CD4-positive, alpha-beta memory T cell (primary cell): ENCODE measurements at regions not wholly inside any gene's neighbourhood (a gene's known extent, or its start where the extent isn't known, plus 50 kb on each side); places are given as distances from the start of the nearest gene placed in this dataset.
A peak's percentile ranks its signal among the peaks of the same experiment; 100 is the strongest.

Experiments
- CTCF ChIA-PET: fragments of 350-600 bp; sonication (Branson Sonifier 250); formaldehyde crosslinking; loops from one replicate; lab custom pipeline; 2021; ENCODE audit warnings: inconsistent platforms; ENCODE audit not compliant: partially characterized antibody; lab: Charles Lee
- POLR2A ChIA-PET: fragments of 350-600 bp; sonication (Branson Sonifier 250); formaldehyde crosslinking; loops from one replicate; lab custom pipeline; 2021; ENCODE audit not compliant: partially characterized antibody; lab: Charles Lee
- DNase-seq, 5 donors: peaks; one replicate each; pipeline versions ENCODE4 v3.0.0 to v3.0.0-alpha.2; 2020 to 2022; ENCODE audit warnings: mixed read lengths in 1 of 5
- H3K27ac ChIP-seq: one replicate; pipeline ENCODE4 v1.7.0; 2013; ENCODE audit warnings: low read depth, low read length
- H3K27me3 ChIP-seq: 2 replicates; pipeline ENCODE4 v1.7.0; 2013; ENCODE audit warnings: mild to moderate bottlenecking, low read length, moderate library complexity; ENCODE audit not compliant: insufficient read depth
- H3K36me3 ChIP-seq: 2 replicates; pipeline ENCODE4 v1.7.0; 2013; ENCODE audit warnings: mild to moderate bottlenecking, low read length, moderate library complexity; ENCODE audit not compliant: insufficient read depth
- H3K4me1 ChIP-seq: 2 replicates; pipeline ENCODE4 v1.7.0; 2013; ENCODE audit warnings: mild to moderate bottlenecking, low read length, moderate library complexity; ENCODE audit not compliant: insufficient read depth
- H3K4me3 ChIP-seq, 2 donors: one replicate each; pipeline ENCODE4 v1.7.0; 2013; ENCODE audit warnings: low read length in 2 of 2, mild to moderate bottlenecking in 1 of 2
- H3K9me3 ChIP-seq, 2 donors: one replicate each; pipeline ENCODE4 v1.7.0; 2013; ENCODE audit warnings: low read length in 2 of 2, control low read depth in 1 of 2; ENCODE audit not compliant: control insufficient read depth in 1 of 2
- H3K27ac Mint-ChIP-seq, 7 donors: one replicate each; pipeline ENCODE4 v1.8.0; 2020 to 2021; ENCODE audit warnings: mixed read lengths in 7 of 7, mild to moderate bottlenecking in 6 of 7, inconsistent platforms in 3 of 7, moderate library complexity in 3 of 7
- H3K27me3 Mint-ChIP-seq, 2 donors: one replicate each; pipeline ENCODE4 v1.8.0; 2020 to 2021; ENCODE audit warnings: mixed read lengths in 2 of 2
- H3K36me3 Mint-ChIP-seq, 2 donors: one replicate each; pipeline ENCODE4 v1.8.0; 2020 to 2021; ENCODE audit warnings: mixed read lengths in 2 of 2, inconsistent platforms in 1 of 2, mild to moderate bottlenecking in 1 of 2
- H3K4me1 Mint-ChIP-seq, 4 donors: one replicate each; pipeline ENCODE4 v1.8.0; 2020 to 2021; ENCODE audit warnings: mixed read lengths in 4 of 4, mild to moderate bottlenecking in 1 of 4
- H3K4me3 Mint-ChIP-seq, 8 donors: one replicate each; pipeline ENCODE4 v1.8.0; 2020 to 2021; ENCODE audit warnings: mixed read lengths in 8 of 8, mild to moderate bottlenecking in 7 of 8, moderate library complexity in 6 of 8, inconsistent platforms in 3 of 8
- H3K9me3 Mint-ChIP-seq, 8 donors: one replicate each; pipeline ENCODE4 v1.8.0; 2020 to 2021; ENCODE audit warnings: mixed read lengths in 8 of 8, mild to moderate bottlenecking in 5 of 8, inconsistent platforms in 3 of 8, moderate library complexity in 1 of 8
- intact Hi-C: fragments of 100-400 bp; cut with micrococcal nuclease; formaldehyde crosslinking; loops from one replicate; pipeline ENCODE4 v1.15.1; 2023

GRCh38 chr2:196435189-196435588 is 204.3 kb upstream of the CCDC150 start:
- Histone ChIP-seq H3K36me3 (no peaks in the 10 kb centered on the region), H3K4me3 (no peak overlapping the region), H3K27me3 (no peaks in the 10 kb centered on the region), H3K9me3 (no peaks in the 10 kb centered on the region), H3K4me1 (no peaks in the 10 kb centered on the region), H3K27ac (no peak overlapping the region)
- no peak overlapping the region for H3K4me3 Mint-ChIP-seq
- peaks cover 0 to 3% (median 0%) of the 10 kb centered on the region in 8 donors for H3K9me3 Mint-ChIP-seq
- ChIA-PET CTCF (no interaction called here), POLR2A (no interaction called here)
- no peak for DNase-seq
- no peak overlapping the region for H3K27ac Mint-ChIP-seq
- H3K4me1 Mint-ChIP-seq: no peaks in the 10 kb centered on the region
- H3K36me3 Mint-ChIP-seq: no peaks in the 10 kb centered on the region
- intact Hi-C loops: no loop called here
- peaks cover 7 to 13% of the 10 kb centered on the region in 2 donors for H3K27me3 Mint-ChIP-seq

DNA sequence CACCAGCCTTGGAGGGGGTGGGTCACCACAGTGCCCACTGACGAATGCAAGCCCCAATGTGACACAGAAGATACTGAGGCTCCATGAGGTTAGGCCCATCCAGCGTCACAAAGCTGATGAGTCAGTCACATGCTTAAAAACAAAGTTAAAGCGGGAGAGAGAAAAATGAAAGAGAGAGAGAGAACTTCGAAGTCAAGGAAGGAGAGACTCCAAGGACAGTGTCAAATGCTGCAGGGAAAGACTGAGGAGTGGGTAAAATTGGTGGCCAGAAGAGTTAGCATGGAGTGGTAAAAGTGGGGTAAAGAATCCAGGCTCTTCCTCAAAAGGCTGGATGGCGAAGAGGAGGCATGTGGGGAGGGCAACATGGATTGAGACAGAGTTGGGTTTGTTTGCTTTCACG is 201.9 kb upstream of the CCDC150 start:
- H3K36me3 Mint-ChIP-seq: no peaks in the 10 kb centered on the region
- peaks cover 7 to 9% of the 10 kb centered on the region in 2 donors for H3K27me3 Mint-ChIP-seq
- H3K4me1 Mint-ChIP-seq: no peaks in the 10 kb centered on the region
- Histone ChIP-seq H3K27ac (no peak overlapping the region), H3K36me3 (no peaks in the 10 kb centered on the region), H3K27me3 (no peaks in the 10 kb centered on the region), H3K4me3 (no peak overlapping the region), H3K9me3 (no peaks in the 10 kb centered on the region), H3K4me1 (no peaks in the 10 kb centered on the region)
- CTCF ChIA-PET: no interaction called here
- no peak for DNase-seq
- H3K9me3 Mint-ChIP-seq: peaks cover 0 to 3% (median 0%) of the 10 kb centered on the region in 8 donors
- POLR2A ChIA-PET: no interaction called here
- H3K27ac Mint-ChIP-seq: no peak overlapping the region
- intact Hi-C loops: no loop called here
- H3K4me3 Mint-ChIP-seq: no peak overlapping the region

- ChIA-PET POLR2A (no interaction called here), CTCF (no interaction called here)
- Mint-ChIP-seq H3K36me3 (no peaks in the 10 kb centered on the region), H3K9me3 (peaks cover 0 to 3% (median 0%) of the 10 kb centered on the region in 8 donors), H3K27me3 (peaks cover 3 to 9% of the 10 kb centered on the region in 2 donors), H3K27ac (no peak overlapping the region), H3K4me1 (no peaks in the 10 kb centered on the region), H3K4me3 (no peak overlapping the region)
- Histone ChIP-seq H3K36me3 (no peaks in the 10 kb centered on the region), H3K27me3 (no peaks in the 10 kb centered on the region), H3K9me3 (no peaks in the 10 kb centered on the region), H3K27ac (no peak overlapping the region), H3K4me3 (no peak overlapping the region), H3K4me1 (no peaks in the 10 kb centered on the region)
- DNase-seq: no peak
- intact Hi-C loops: no loop called here
Observed at GRCh38 chr2:196439760-196440159, 199.8 kb upstream of the CCDC150 start.

GRCh38 chr2:196440413-196440812 is 199.1 kb upstream of the CCDC150 start:
- H3K4me3 Mint-ChIP-seq: no peak overlapping the region
- no peaks in the 10 kb centered on the region for H3K4me1 Mint-ChIP-seq
- no peaks in the 10 kb centered on the region for H3K36me3 Mint-ChIP-seq
- Histone ChIP-seq H3K27ac (no peak overlapping the region), H3K36me3 (no peaks in the 10 kb centered on the region), H3K4me1 (no peaks in the 10 kb centered on the region), H3K27me3 (no peaks in the 10 kb centered on the region), H3K9me3 (no peaks in the 10 kb centered on the region), H3K4me3 (no peak overlapping the region)
- H3K27ac Mint-ChIP-seq: no peak overlapping the region
- H3K27me3 Mint-ChIP-seq: peaks cover 3 to 9% of the 10 kb centered on the region in 2 donors
- ChIA-PET POLR2A (no interaction called here), CTCF (no interaction called here)
- H3K9me3 Mint-ChIP-seq: peaks cover 0 to 3% (median 0%) of the 10 kb centered on the region in 8 donors
- DNase-seq: no peak
- intact Hi-C loops: no loop called here

- H3K4me1 ChIP-seq: no peaks in the 10 kb centered on the region
- H3K36me3 ChIP-seq: no peaks in the 10 kb centered on the region
- H3K27me3 Mint-ChIP-seq: peaks cover 3 to 9% of the 10 kb centered on the region in 2 donors
- ChIA-PET POLR2A (no interaction called here), CTCF (no interaction called here)
- H3K36me3 Mint-ChIP-seq: no peaks in the 10 kb centered on the region
- no peak for DNase-seq
- no peaks in the 10 kb centered on the region for H3K27me3 ChIP-seq
- peaks cover 0 to 11% (median 0%) of the 10 kb centered on the region in 8 donors for H3K9me3 Mint-ChIP-seq
- H3K27ac ChIP-seq: no peak overlapping the region
- no peak overlapping the region for H3K27ac Mint-ChIP-seq
- no peak overlapping the region for H3K4me3 Mint-ChIP-seq
- H3K4me3 ChIP-seq: no peak overlapping the region
- intact Hi-C loops: no loop called here
- no peaks in the 10 kb centered on the region for H3K9me3 ChIP-seq
- H3K4me1 Mint-ChIP-seq: no peaks in the 10 kb centered on the region
Observed at GRCh38 chr2:196441527-196441926, 198.0 kb upstream of the CCDC150 start.

DNA sequence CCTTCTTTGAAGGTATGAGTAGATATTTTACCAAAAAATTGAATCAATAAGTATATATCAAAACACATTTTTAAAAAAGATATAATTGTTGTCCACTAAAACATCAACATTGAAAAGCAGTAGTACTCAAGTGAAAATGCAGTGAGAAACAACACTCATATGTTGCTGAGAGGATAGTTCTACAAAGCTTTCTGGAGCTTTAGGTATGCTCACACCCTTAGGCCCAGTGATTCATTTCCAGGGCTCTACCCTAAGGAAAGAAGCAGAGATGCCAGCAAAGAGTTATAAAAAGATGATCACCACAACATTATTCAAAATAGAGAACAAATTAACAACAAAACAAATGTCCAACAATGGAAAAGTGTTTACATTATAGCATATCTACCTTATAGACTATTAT is 197.3 kb upstream of the CCDC150 start:
- H3K36me3 ChIP-seq: no peaks in the 10 kb centered on the region
- POLR2A ChIA-PET: no interaction called here
- DNase-seq: no peak
- H3K9me3 Mint-ChIP-seq: peaks cover 0 to 11% (median 0%) of the 10 kb centered on the region in 8 donors
- H3K9me3 ChIP-seq: no peaks in the 10 kb centered on the region
- H3K27me3 ChIP-seq: no peaks in the 10 kb centered on the region
- no peaks in the 10 kb centered on the region for H3K36me3 Mint-ChIP-seq
- H3K4me3 ChIP-seq: no peak overlapping the region
- intact Hi-C loops: no loop called here
- H3K27me3 Mint-ChIP-seq: peaks cover 0 to 7% of the 10 kb centered on the region in 2 donors
- CTCF ChIA-PET: no interaction called here
- H3K27ac Mint-ChIP-seq: no peak overlapping the region
- no peaks in the 10 kb centered on the region for H3K4me1 ChIP-seq
- H3K4me3 Mint-ChIP-seq: no peak overlapping the region
- H3K4me1 Mint-ChIP-seq: no peaks in the 10 kb centered on the region
- no peak overlapping the region for H3K27ac ChIP-seq

- POLR2A ChIA-PET: no interaction called here
Observed at GRCh38 chr2:196444442-196444841, 195.1 kb upstream of the CCDC150 start.

DNA sequence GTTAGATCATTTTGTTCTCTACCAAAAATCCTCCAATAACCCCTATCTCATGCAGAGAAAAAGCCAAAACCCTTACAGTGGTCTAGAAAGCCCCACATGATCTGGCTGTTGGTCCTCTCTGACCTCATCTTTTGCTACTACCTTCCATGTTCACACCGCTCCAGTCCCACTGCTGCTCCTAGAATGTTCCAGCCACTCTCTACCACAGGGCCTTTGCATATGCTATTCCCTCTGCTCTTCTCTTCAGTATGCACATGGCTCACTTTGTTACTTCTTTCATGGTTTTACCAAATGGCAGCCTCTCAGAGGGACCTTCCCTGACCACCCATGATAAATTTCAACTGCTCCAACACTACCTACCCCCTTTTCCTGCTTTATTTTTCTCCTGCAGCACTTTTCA is 193.5 kb upstream of the CCDC150 start:
- H3K36me3 Mint-ChIP-seq: no peaks in the 10 kb centered on the region
- peaks cover 2 to 7% of the 10 kb centered on the region in 2 donors for H3K27me3 Mint-ChIP-seq
- no peaks in the 10 kb centered on the region for H3K4me1 Mint-ChIP-seq
- CTCF ChIA-PET: interaction anchor here (1.9 kb wide), 1 partner anchor 8 kb away, joined by 7 read pairs; no protein-coding TSS in a partner anchor
- intact Hi-C loops: no loop called here
- no peaks in the 10 kb centered on the region for H3K9me3 ChIP-seq
- no peak overlapping the region for H3K27ac ChIP-seq
- no peak for DNase-seq
- no peak overlapping the region for H3K4me3 Mint-ChIP-seq
- POLR2A ChIA-PET: no interaction called here
- no peaks in the 10 kb centered on the region for H3K27me3 ChIP-seq
- H3K36me3 ChIP-seq: no peaks in the 10 kb centered on the region
- H3K4me3 ChIP-seq: no peak overlapping the region
- H3K27ac Mint-ChIP-seq: peak overlapping the region in 1 of 7 donors; percentile 44
- no peaks in the 10 kb centered on the region for H3K4me1 ChIP-seq
- peaks cover 0 to 8% (median 0%) of the 10 kb centered on the region in 8 donors for H3K9me3 Mint-ChIP-seq

More at GRCh38 chr2:196444442-196444841, 195.1 kb upstream of the CCDC150 start:
- no peak overlapping the region for H3K27ac ChIP-seq
- CTCF ChIA-PET: interaction anchor here (1.9 kb wide), 1 partner anchor 10 kb away, joined by 7 read pairs; no protein-coding TSS in a partner anchor
- H3K4me1 ChIP-seq: no peaks in the 10 kb centered on the region
- no peak overlapping the region for H3K27ac Mint-ChIP-seq
- no peak overlapping the region for H3K4me3 Mint-ChIP-seq
- no peaks in the 10 kb centered on the region for H3K36me3 Mint-ChIP-seq
- peaks cover 6 to 7% of the 10 kb centered on the region in 2 donors for H3K27me3 Mint-ChIP-seq
- no peaks in the 10 kb centered on the region for H3K9me3 ChIP-seq
- H3K36me3 ChIP-seq: no peaks in the 10 kb centered on the region
- intact Hi-C loops: no loop called here
- no peak overlapping the region for H3K4me3 ChIP-seq
- no peak for DNase-seq
- H3K9me3 Mint-ChIP-seq: peaks cover 0 to 11% (median 0%) of the 10 kb centered on the region in 8 donors
- no peaks in the 10 kb centered on the region for H3K27me3 ChIP-seq
- no peaks in the 10 kb centered on the region for H3K4me1 Mint-ChIP-seq
